ENCODE measurements at regions not wholly inside any gene's neighbourhood (a gene's known extent, or its start where the extent isn't known, plus 50 kb on each side); places are given as distances from the start of the nearest gene placed in this dataset.

- 90 to 100% methylated on average over 1 to 7 of the region's 7 CpGs for WGBS, 2 experiments (ENCODE audit: extremely low coverage in 1 of 2, insufficient coverage in 1 of 2, insufficient read length in 1 of 2, insufficient replicate concordance in 2 of 2, low coverage in 1 of 2, low lambda C conversion rate in 2 of 2, missing lambda C conversion rate in 1 of 2)
- H3K79me1 ChIP-seq (ENCODE audit: low read depth, low read length), result no peaks in the 10 kb centered on the region; the same call in 1 of the 2 replicates
- no peak overlapping the region for H3K27ac ChIP-seq (ENCODE audit: low read depth, low read length)
- H3K56ac ChIP-seq (replicated peaks; ENCODE audit: insufficient read length, low read depth, low read length), result no peak overlapping the region
- H4K8ac ChIP-seq (ENCODE audit: extremely low read depth, insufficient read depth, low read length), result no peak overlapping the region
- H4K20me1 ChIP-seq (replicated peaks in 1 of 2; ENCODE audit: control insufficient read depth in 1 of 2, insufficient read depth in 2 of 2, low read length in 2 of 2), result no peaks in the 10 kb centered on the region
- H3K9ac ChIP-seq (replicated peaks in 1 of 4; ENCODE audit: extremely low read depth in 1 of 4, low read depth in 3 of 4, low read length in 3 of 4), result no peak overlapping the region
- no peak overlapping the region for H3K4me3 ChIP-seq (ENCODE audit: extremely low read depth in 1 of 4, insufficient read depth in 2 of 4, low read depth in 3 of 4, low read length in 4 of 4)
- H2BK12ac ChIP-seq (ENCODE audit: low read depth, low read length), result no peak overlapping the region
- H2BK120ac ChIP-seq (replicated peaks; ENCODE audit: low read depth, low read length), result no peak overlapping the region
- no peak overlapping the region for H2AK5ac ChIP-seq (ENCODE audit: low read depth, low read length)
- H3K18ac ChIP-seq (ENCODE audit: extremely low read depth, low read length), result no peak overlapping the region
- peaks cover 0 to 2% (median 0%) of the 10 kb centered on the region in 4 experiments; a peak in 1 of 7 replicates for H3K27me3 ChIP-seq (replicated peaks in 1 of 4; ENCODE audit: control insufficient read depth in 3 of 4, extremely low read depth in 1 of 4, insufficient read depth in 3 of 4, low read length in 3 of 4)
- no peak for DNase-seq (ENCODE audit: low read depth in 1 of 2, low spot score in 2 of 2)
- H2BK20ac ChIP-seq (ENCODE audit: low read length), result no peak overlapping the region
- FAIRE-seq, result no peak
- no peak overlapping the region for H3K4ac ChIP-seq (replicated peaks; ENCODE audit: insufficient read length, low read depth, low read length)
- no peaks in the 10 kb centered on the region for H3K79me2 ChIP-seq (ENCODE audit: control insufficient read depth in 1 of 2, insufficient read depth in 2 of 2, low read length in 2 of 2)
- no peaks in the 10 kb centered on the region; the same call in 1 of the 2 replicates for H3K23me2 ChIP-seq (ENCODE audit: low read depth, low read length)
- H4K5ac ChIP-seq (ENCODE audit: insufficient read length, low read depth, low read length), result no peak overlapping the region
- H3K4me2 ChIP-seq (ENCODE audit: insufficient read depth in 1 of 2, low read depth in 2 of 2, low read length in 2 of 2), result no peak overlapping the region
- CTCF ChIA-PET (ENCODE audit: partially characterized antibody), result no interaction called here
- H3K36me3 ChIP-seq (ENCODE audit: control insufficient read depth in 2 of 4, insufficient read depth in 4 of 4, low read length in 3 of 4), result no peaks in the 10 kb centered on the region
- H2BK5ac ChIP-seq (ENCODE audit: low read depth, low read length), result no peak overlapping the region
- H4K91ac ChIP-seq (replicated peaks; ENCODE audit: insufficient read length, low read length), result no peak overlapping the region
- H3K14ac ChIP-seq (ENCODE audit: insufficient read length), result no peak overlapping the region
- H2AFZ ChIP-seq (ENCODE audit: low read length), result no peak overlapping the region
- H3K4me1 ChIP-seq (replicated peaks in 1 of 4; ENCODE audit: control insufficient read depth in 3 of 4, insufficient read depth in 4 of 4, low read length in 3 of 4), result no peaks in the 10 kb centered on the region
- TF ChIP-seq CBX8 (IDR thresholded peaks at IDR 0.05; ENCODE audit: borderline replicate concordance, low read depth, low read length) (no peak), KDM1A (IDR thresholded peaks at IDR 0.05; ENCODE audit: borderline replicate concordance, low read length) (no peak), ATF3 (IDR thresholded peaks at IDR 0.05; ENCODE audit: insufficient read depth, low read depth, low read length) (no peak), CTCF (IDR thresholded peaks at IDR 0.05; ENCODE audit: control extremely low read depth in 1 of 3, insufficient read depth in 1 of 3, low read depth in 1 of 3, low read length in 3 of 3) (no peak), CHD2 (IDR thresholded peaks at IDR 0.05; ENCODE audit: low read length) (no peak), ZNF274 (IDR thresholded peaks at IDR 0.05; ENCODE audit: borderline replicate concordance, extremely low read depth, low read length) (no peak), RXRA (IDR thresholded peaks at IDR 0.05; ENCODE audit: insufficient read depth, low read depth, low read length) (no peak), TBP (IDR thresholded peaks at IDR 0.05; ENCODE audit: low read depth, low read length) (no peak), MAX (IDR thresholded peaks at IDR 0.05) (no peak), CBX5 (IDR thresholded peaks at IDR 0.05; ENCODE audit: low read depth, low read length) (no peak), SP1 (IDR thresholded peaks at IDR 0.05; ENCODE audit: low read depth, low read length) (no peak), RAD21 (IDR thresholded peaks at IDR 0.05 in 1 of 2, conservative IDR thresholded peaks at IDR 0.05 in 1 of 2; ENCODE audit: low read depth in 2 of 2, low read length in 2 of 2) (no peak)
- H2BK15ac ChIP-seq (ENCODE audit: low read length), result no peak overlapping the region
- no peaks in the 10 kb centered on the region for H3K9me3 ChIP-seq (ENCODE audit: insufficient read depth in 2 of 2, low read depth in 1 of 2, low read length in 1 of 2)
- POLR2A ChIA-PET (ENCODE audit: partially characterized antibody), result no interaction called here
- H3K23ac ChIP-seq (ENCODE audit: insufficient read length), result no peak overlapping the region
These were observed 432.6 kb upstream of the PROK2 start for GRCh38 chr3:72217570-72217969.

All from H1 (cell line).